ENCODE measurements at regions not wholly inside any gene's neighbourhood (a gene's known extent, or its start where the extent isn't known, plus 50 kb on each side); places are given as distances from the start of the nearest gene placed in this dataset.

GRCh38 chr10:42488416-42488815 lies 150.0 kb downstream of the ZNF33B start:
- TF ChIP-seq ZBTB33 (IDR thresholded peaks at IDR 0.05; ENCODE audit: extremely low read depth, insufficient replicate concordance, low read length) = no peak
- no peak for TF ChIP-seq POLR2A (IDR thresholded peaks at IDR 0.05; ENCODE audit: borderline replicate concordance, extremely low read depth, insufficient read depth, insufficient read length)
- no peak for TF ChIP-seq SIN3A (IDR thresholded peaks at IDR 0.05; ENCODE audit: low read depth)
- TF ChIP-seq CTCF (IDR thresholded peaks at IDR 0.05 in 2 of 3, conservative IDR thresholded peaks at IDR 0.05 in 1 of 3; ENCODE audit: borderline replicate concordance in 1 of 3, insufficient read depth in 1 of 3, low read depth in 2 of 3, low read length in 2 of 3) = no peak
- TF ChIP-seq MAX (IDR thresholded peaks at IDR 0.05) = no peak
